Stimulated activated effector memory CD8-positive, alpha-beta T cell treated with anti-CD3 and anti-CD28 coated beads, Interleukin-12 subunit alpha, Interleukin-12 subunit beta, amount 100 ng/mL, for 72 hours (primary cell): ENCODE measurements at regions not wholly inside any gene's neighbourhood (a gene's known extent, or its start where the extent isn't known, plus 50 kb on each side); places are given as distances from the start of the nearest gene placed in this dataset.

Source experiments
- ATAC-seq: fragments of 150-1000 bp; cut with Tn5 transposase; 2 replicates; pipeline ENCODE4 v1.10.0; 2021
- DNase-seq, 2 donors: peaks; one replicate each; pipeline ENCODE4 v3.0.0; 2021 to 2022; ENCODE audit warnings: low spot score in 2 of 2
- H3K27ac Mint-ChIP-seq: one replicate; pipeline ENCODE4 v1.8.0; 2022; ENCODE audit warnings: mild to moderate bottlenecking, mixed read lengths
- H3K36me3 Mint-ChIP-seq: one replicate; pipeline ENCODE4 v1.8.0; 2022; ENCODE audit warnings: mild to moderate bottlenecking, mixed read lengths
- H3K4me1 Mint-ChIP-seq: one replicate; pipeline ENCODE4 v1.8.0; 2022; ENCODE audit warnings: mixed read lengths
- H3K4me3 Mint-ChIP-seq: one replicate; pipeline ENCODE4 v1.8.0; 2022; ENCODE audit warnings: mild to moderate bottlenecking, mixed read lengths
- H3K9me3 Mint-ChIP-seq: one replicate; pipeline ENCODE4 v1.8.0; 2022; ENCODE audit warnings: mixed read lengths

- Mint-ChIP-seq H3K36me3 (peaks cover 5% of the 10 kb centered on the region), H3K27ac (no peak overlapping the region), H3K9me3 (peaks cover 13% of the 10 kb centered on the region), H3K4me1 (no peaks in the 10 kb centered on the region), H3K4me3 (no peak overlapping the region)
- DNase-seq (no peak), ATAC-seq (no peak)
Observed at GRCh38 chr16:86019446-86020047, 120.6 kb downstream of the IRF8 start.

DNA sequence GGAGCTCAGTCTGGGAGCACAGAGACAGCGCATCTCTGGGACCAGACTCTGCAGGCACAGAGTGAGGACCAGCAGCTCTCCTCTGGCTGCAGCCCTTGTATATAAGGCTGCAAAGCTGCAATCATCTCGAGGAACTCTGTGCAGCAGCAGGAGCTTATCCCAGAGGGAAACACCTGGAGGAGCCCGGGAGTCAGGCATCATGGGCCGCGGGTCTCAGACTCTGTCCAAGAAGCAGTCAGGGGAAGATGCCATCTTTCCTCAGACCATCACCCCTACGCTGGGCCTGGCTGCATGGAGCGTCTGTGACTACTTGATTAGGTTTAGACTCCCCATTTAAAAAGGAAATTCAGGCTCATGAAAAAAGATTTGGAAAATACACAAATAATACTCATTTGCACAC, 122.0 kb downstream of the IRF8 start:
- DNase-seq = no peak
- Mint-ChIP-seq H3K36me3 (peaks cover 5% of the 10 kb centered on the region), H3K4me3 (no peak overlapping the region), H3K9me3 (peaks cover 18% of the 10 kb centered on the region), H3K27ac (no peak overlapping the region), H3K4me1 (no peaks in the 10 kb centered on the region)
- no peak for ATAC-seq

- DNase-seq = no peak
- H3K4me1 Mint-ChIP-seq = no peaks in the 10 kb centered on the region
- H3K9me3 Mint-ChIP-seq = peaks cover 18% of the 10 kb centered on the region
- no peak overlapping the region for H3K4me3 Mint-ChIP-seq
- H3K36me3 Mint-ChIP-seq = peaks cover 5% of the 10 kb centered on the region
- no peak overlapping the region for H3K27ac Mint-ChIP-seq
- no peak for ATAC-seq
Observed at GRCh38 chr16:86022381-86022960, 123.5 kb downstream of the IRF8 start.

DNA sequence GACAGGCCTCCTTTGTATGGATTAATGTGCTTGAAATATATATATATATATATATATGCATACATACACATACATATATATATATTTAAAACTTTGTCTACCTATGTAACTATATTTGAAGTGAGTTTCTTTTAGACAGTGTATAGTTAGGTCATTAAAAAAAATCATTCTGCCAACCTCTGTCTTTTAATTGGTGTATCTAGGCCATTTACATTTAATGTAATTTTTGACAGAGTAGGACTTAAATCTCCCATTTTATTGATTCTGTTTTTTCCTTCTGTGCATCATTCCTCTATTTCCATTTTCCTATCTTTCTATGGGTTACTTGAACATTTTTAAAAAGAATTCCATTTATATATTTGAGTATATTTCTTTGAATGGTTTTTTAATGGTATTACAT, 125.2 kb downstream of the IRF8 start:
- peaks cover 5% of the 10 kb centered on the region for H3K36me3 Mint-ChIP-seq

DNA sequence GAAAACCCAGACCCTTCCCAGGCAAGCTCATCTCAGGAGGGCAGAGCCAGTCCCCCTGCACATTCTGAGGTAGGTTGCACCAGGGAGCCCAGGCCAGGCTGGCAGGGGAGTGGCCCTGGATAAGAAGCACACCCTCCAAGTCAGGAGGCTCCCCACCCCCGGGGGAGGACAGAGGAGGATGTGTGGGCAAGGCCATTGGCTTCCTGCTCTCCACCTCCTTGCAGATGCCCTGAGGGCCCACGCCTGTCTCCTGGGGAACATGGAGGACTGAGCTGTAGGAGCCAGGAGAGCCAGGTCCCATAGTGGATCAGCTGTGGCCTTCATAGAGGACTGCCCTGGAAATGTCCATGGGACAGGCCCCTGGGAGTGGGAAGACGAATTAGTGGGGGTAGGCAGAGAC, 126.7 kb downstream of the IRF8 start:
- no peak for DNase-seq
- H3K4me3 Mint-ChIP-seq = no peak overlapping the region

More for the DNA sequence above, 125.2 kb downstream of the IRF8 start:
- no peak for DNase-seq
- Mint-ChIP-seq H3K9me3 (peaks cover 18% of the 10 kb centered on the region), H3K27ac (no peak overlapping the region), H3K4me3 (no peak overlapping the region), H3K4me1 (no peaks in the 10 kb centered on the region)
- no peak for ATAC-seq

GRCh38 chr16:86026171-86026910, 127.4 kb downstream of the IRF8 start:
- H3K27ac Mint-ChIP-seq = no peak overlapping the region
- ATAC-seq (peak; percentile 8), DNase-seq (no peak)
- no peak overlapping the region for H3K4me3 Mint-ChIP-seq
- peaks cover 12% of the 10 kb centered on the region for H3K9me3 Mint-ChIP-seq
- no peaks in the 10 kb centered on the region for H3K36me3 Mint-ChIP-seq
- H3K4me1 Mint-ChIP-seq = no peaks in the 10 kb centered on the region

More for the DNA sequence above, 126.7 kb downstream of the IRF8 start:
- Mint-ChIP-seq H3K9me3 (peaks cover 12% of the 10 kb centered on the region), H3K36me3 (no peaks in the 10 kb centered on the region), H3K4me1 (no peaks in the 10 kb centered on the region), H3K27ac (no peak overlapping the region)
- ATAC-seq = no peak

DNA sequence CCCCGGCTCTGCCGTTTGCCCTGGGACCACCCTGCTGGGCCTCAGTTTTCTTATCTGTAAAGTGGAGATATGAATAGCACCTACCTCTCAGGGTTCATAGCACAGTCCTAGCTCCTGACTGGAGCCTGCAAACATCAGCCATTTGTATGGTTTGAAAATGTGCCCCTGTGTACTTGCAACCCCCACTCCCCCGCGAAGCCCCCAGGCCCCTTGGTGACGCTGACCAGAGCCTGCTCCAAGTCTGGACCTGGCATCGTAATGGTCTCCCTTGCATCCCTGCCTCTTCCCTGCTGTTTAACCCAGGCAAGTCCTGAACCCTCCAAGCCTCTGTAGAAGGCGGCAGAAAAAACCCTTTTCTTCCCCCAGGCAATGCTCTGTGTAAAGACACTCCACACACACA, 128.0 kb downstream of the IRF8 start:
- no peaks in the 10 kb centered on the region for H3K4me1 Mint-ChIP-seq
- no peak overlapping the region for H3K4me3 Mint-ChIP-seq
- DNase-seq (no peak), ATAC-seq (no peak)
- no peaks in the 10 kb centered on the region for H3K36me3 Mint-ChIP-seq
- H3K9me3 Mint-ChIP-seq = peaks cover 12% of the 10 kb centered on the region
- H3K27ac Mint-ChIP-seq = no peak overlapping the region

- no peak for ATAC-seq
- no peak for DNase-seq
- H3K9me3 Mint-ChIP-seq = peaks cover 12% of the 10 kb centered on the region
- no peaks in the 10 kb centered on the region for H3K36me3 Mint-ChIP-seq
- H3K27ac Mint-ChIP-seq = no peak overlapping the region
- no peak overlapping the region for H3K4me3 Mint-ChIP-seq
- no peaks in the 10 kb centered on the region for H3K4me1 Mint-ChIP-seq
Observed at GRCh38 chr16:86027373-86028126, 128.6 kb downstream of the IRF8 start.

GRCh38 chr16:86029131-86029741, 130.3 kb downstream of the IRF8 start:
- DNase-seq (no peak), ATAC-seq (no peak)
- Mint-ChIP-seq H3K27ac (no peak overlapping the region), H3K4me3 (no peak overlapping the region), H3K36me3 (no peaks in the 10 kb centered on the region), H3K9me3 (peaks cover 7% of the 10 kb centered on the region), H3K4me1 (no peaks in the 10 kb centered on the region)

DNA sequence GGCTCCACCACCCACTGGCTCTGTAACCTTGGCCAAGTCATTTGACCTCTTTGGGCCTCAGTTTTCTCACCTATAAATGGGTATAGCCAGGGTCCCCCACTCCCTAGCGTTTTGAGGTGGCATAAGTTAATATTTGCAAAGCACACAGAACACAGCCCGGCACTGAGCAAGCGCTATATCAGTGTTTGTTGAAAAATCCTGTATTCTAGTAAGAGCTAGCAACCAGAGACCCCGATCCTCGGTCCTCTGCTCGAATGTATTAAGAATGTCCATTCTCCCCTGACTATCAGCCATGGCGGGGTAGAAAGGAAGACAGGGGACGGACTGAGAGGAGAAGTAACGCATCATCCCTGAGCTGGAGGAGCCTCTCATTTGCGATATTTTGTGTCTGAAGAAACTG, 131.2 kb downstream of the IRF8 start:
- no peak overlapping the region for H3K27ac Mint-ChIP-seq

GRCh38 chr16:86031141-86031678, 132.2 kb downstream of the IRF8 start:
- Mint-ChIP-seq H3K27ac (no peak overlapping the region), H3K36me3 (no peaks in the 10 kb centered on the region), H3K4me3 (no peak overlapping the region), H3K4me1 (no peaks in the 10 kb centered on the region), H3K9me3 (no peaks in the 10 kb centered on the region)
- DNase-seq (no peak), ATAC-seq (no peak)

More for the DNA sequence above, 131.2 kb downstream of the IRF8 start:
- no peak for DNase-seq
- Mint-ChIP-seq H3K36me3 (no peaks in the 10 kb centered on the region), H3K4me3 (no peak overlapping the region), H3K4me1 (no peaks in the 10 kb centered on the region), H3K9me3 (peaks cover 3% of the 10 kb centered on the region)
- no peak for ATAC-seq

GRCh38 chr16:86033016-86033474, 134.1 kb downstream of the IRF8 start:
- no peaks in the 10 kb centered on the region for H3K9me3 Mint-ChIP-seq
- no peaks in the 10 kb centered on the region for H3K4me1 Mint-ChIP-seq
- H3K27ac Mint-ChIP-seq = no peak overlapping the region
- no peaks in the 10 kb centered on the region for H3K36me3 Mint-ChIP-seq
- ATAC-seq (no peak), DNase-seq (no peak)
- H3K4me3 Mint-ChIP-seq = no peak overlapping the region

DNA sequence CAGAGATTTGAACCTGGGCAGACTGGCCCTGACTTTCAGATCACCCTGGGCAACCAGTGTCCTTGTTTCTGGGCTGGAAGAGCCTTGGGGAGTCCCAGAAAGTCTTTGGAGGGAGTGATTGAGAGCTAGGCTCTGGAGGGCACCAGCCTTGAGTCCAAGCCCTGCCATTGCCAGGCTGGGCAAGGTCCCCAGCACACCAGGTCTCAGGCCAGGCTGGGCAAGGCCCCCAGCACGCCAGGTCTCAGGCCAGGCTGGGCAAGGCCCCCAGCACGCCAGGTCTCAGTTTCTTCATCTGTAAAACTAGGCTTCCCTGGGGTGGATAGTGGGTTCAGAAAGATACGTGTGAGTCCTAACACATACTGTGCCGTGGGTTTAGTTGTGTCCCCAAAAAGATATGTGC, 135.0 kb downstream of the IRF8 start:
- Mint-ChIP-seq H3K4me1 (no peaks in the 10 kb centered on the region), H3K4me3 (no peak overlapping the region), H3K9me3 (no peaks in the 10 kb centered on the region), H3K27ac (no peak overlapping the region), H3K36me3 (no peaks in the 10 kb centered on the region)
- ATAC-seq (no peak), DNase-seq (no peak)

DNA sequence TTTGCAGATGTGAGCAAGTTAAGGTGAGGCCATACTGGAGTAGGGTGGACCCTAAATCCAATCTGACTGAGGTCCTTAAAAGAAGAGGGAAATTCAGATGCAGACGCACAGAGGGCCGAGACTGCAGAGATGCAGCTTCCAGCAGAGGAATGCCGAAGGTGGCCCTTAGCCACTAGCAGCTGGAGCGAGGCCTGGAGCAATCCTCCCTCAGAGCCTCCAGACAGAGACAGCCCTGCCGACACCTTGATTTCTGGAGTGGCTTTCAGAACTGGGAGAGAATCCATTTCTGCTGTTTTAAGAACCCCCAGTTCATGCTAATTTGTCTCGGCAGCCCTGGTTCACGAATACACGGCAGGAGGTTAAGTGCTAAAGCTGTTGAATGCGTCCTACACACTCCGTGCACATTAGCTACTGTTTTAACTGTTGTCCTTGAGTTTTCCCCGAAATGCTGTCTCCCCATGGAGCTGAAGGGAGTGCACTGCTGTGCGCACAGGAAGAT, 135.5 kb downstream of the IRF8 start:
- Mint-ChIP-seq H3K36me3 (no peaks in the 10 kb centered on the region), H3K27ac (no peak overlapping the region), H3K4me3 (no peak overlapping the region), H3K9me3 (no peaks in the 10 kb centered on the region), H3K4me1 (no peaks in the 10 kb centered on the region)
- DNase-seq (no peak), ATAC-seq (no peak)

- ATAC-seq = no peak
Observed at GRCh38 chr16:86035906-86036305, 136.9 kb downstream of the IRF8 start.

More at GRCh38 chr16:86035906-86036305, 136.9 kb downstream of the IRF8 start:
- Mint-ChIP-seq H3K4me3 (no peak overlapping the region), H3K27ac (no peak overlapping the region), H3K36me3 (no peaks in the 10 kb centered on the region), H3K9me3 (no peaks in the 10 kb centered on the region), H3K4me1 (no peaks in the 10 kb centered on the region)
- no peak for DNase-seq
